WTC11 (cell line): ENCODE measurements at regions not wholly inside any gene's neighbourhood (a gene's known extent, or its start where the extent isn't known, plus 50 kb on each side); places are given as distances from the start of the nearest gene placed in this dataset.
"Not testable (repeated sequence)": the region's sequence is repeated elsewhere in the genome, so short reads cannot be mapped to it uniquely, and the experiment has no call there.

ENCODE experiments used
- ATAC-seq: fragments of 200-7000 bp; cut with Tn5 transposase; 2 replicates; pipeline ENCODE4 v1.10.0; 2021; ENCODE audit warnings: mild to moderate bottlenecking, moderate library complexity
- CTCF ChIA-PET: fragments of 300-600 bp; sonication (Branson Sonifier 250); formaldehyde crosslinking; loops from one replicate; lab custom pipeline; 2021; ENCODE audit warnings: antibody characterized with exemption; lab: Charles Lee
- POLR2A ChIA-PET: fragments of 350-600 bp; sonication (Branson Sonifier 250); formaldehyde crosslinking; loops from one replicate; lab custom pipeline; 2021; ENCODE audit warnings: antibody characterized with exemption; lab: Charles Lee
- DNase-seq: peaks from one replicate; pipeline ENCODE4 v3.0.0; 2021; ENCODE audit warnings: low spot score
- H3K27ac Mint-ChIP-seq: 2 replicates; pipeline ENCODE4 v1.8.0; 2021; ENCODE audit warnings: mixed read lengths
- H3K27me3 Mint-ChIP-seq: 2 replicates; pipeline ENCODE4 v1.8.0; 2021; ENCODE audit warnings: low read depth, mild to moderate bottlenecking, moderate library complexity, mixed read lengths
- H3K36me3 Mint-ChIP-seq: 2 replicates; pipeline ENCODE4 v1.8.0; 2021; ENCODE audit warnings: mixed read lengths
- H3K4me1 Mint-ChIP-seq: 2 replicates; pipeline ENCODE4 v1.8.0; 2022; ENCODE audit warnings: mixed read lengths
- H3K4me3 Mint-ChIP-seq: 2 replicates; pipeline ENCODE4 v1.8.0; 2021; ENCODE audit warnings: mild to moderate bottlenecking, moderate library complexity, mixed read lengths
- H3K9me3 Mint-ChIP-seq: 2 replicates; pipeline ENCODE4 v1.8.0; 2021; ENCODE audit warnings: mixed read lengths
- ARID4B ChIP-seq: sonication (generic); formaldehyde crosslinking; IDR thresholded peaks from 2 replicates; pipeline ENCODE4 v1.8.0; 2023; ENCODE audit warnings: missing genetic modification reagents, mild to moderate bottlenecking, borderline replicate concordance
- GABPB1 ChIP-seq: sonication (generic); formaldehyde crosslinking; IDR thresholded peaks from 2 replicates; pipeline ENCODE4 v1.8.1; 2023; ENCODE audit warnings: mild to moderate bottlenecking, missing genetic modification reagents
- HMGXB4 ChIP-seq: sonication (generic); formaldehyde crosslinking; IDR thresholded peaks from 2 replicates; pipeline ENCODE4 v1.8.1; 2023; ENCODE audit warnings: mild to moderate bottlenecking, moderate library complexity, missing genetic modification reagents
- JAZF1 ChIP-seq: fragments of 250-450 bp; sonication (Bioruptor Pico); IDR thresholded peaks from 2 replicates; pipeline ENCODE4 v1.9.0; 2021; ENCODE audit warnings: moderate library complexity, mild to moderate bottlenecking, inconsistent platforms
- MAX ChIP-seq: sonication (generic); formaldehyde crosslinking; IDR thresholded peaks from 2 replicates; pipeline ENCODE4 v1.8.0; 2022; ENCODE audit warnings: mild to moderate bottlenecking, missing genetic modification reagents
- MYBL2 ChIP-seq: sonication (generic); formaldehyde crosslinking; IDR thresholded peaks from 2 replicates; pipeline ENCODE4 v1.8.1; 2023; ENCODE audit warnings: mild to moderate bottlenecking, moderate library complexity, missing genetic modification reagents
- NFATC4 ChIP-seq: fragments of 250-450 bp; sonication (Bioruptor Pico); IDR thresholded peaks from 2 replicates; pipeline ENCODE4 v1.9.0; 2021; ENCODE audit warnings: mild to moderate bottlenecking
- SMAD4 ChIP-seq: sonication (generic); formaldehyde crosslinking; IDR thresholded peaks from 2 replicates; pipeline ENCODE4 v1.8.0; 2022; ENCODE audit warnings: mild to moderate bottlenecking, missing genetic modification reagents
- STAT6 ChIP-seq: sonication (generic); formaldehyde crosslinking; conservative IDR thresholded peaks from 2 replicates; pipeline ENCODE4 v1.8.1; 2023; ENCODE audit warnings: mild to moderate bottlenecking, low read depth, missing genetic modification reagents, moderate library complexity
- ZBTB21 ChIP-seq: sonication (generic); formaldehyde crosslinking; IDR thresholded peaks from 2 replicates; pipeline ENCODE4 v1.8.1; 2023; ENCODE audit warnings: mild to moderate bottlenecking, missing genetic modification reagents, borderline replicate concordance
- ZNF121 ChIP-seq: sonication (generic); formaldehyde crosslinking; IDR thresholded peaks from 2 replicates; pipeline ENCODE4 v1.8.0; 2023; ENCODE audit warnings: missing genetic modification reagents
- ZNF317 ChIP-seq: sonication (generic); formaldehyde crosslinking; IDR thresholded peaks from 2 replicates; pipeline ENCODE4 v1.8.1; 2023; ENCODE audit warnings: low read depth, mild to moderate bottlenecking, moderate library complexity, missing genetic modification reagents, borderline replicate concordance
- ZNF416 ChIP-seq: fragments of 250-450 bp; sonication (Bioruptor Pico); IDR thresholded peaks from 2 replicates; pipeline ENCODE4 v1.9.0; 2021; ENCODE audit warnings: mild to moderate bottlenecking, inconsistent platforms
- ZNF512 ChIP-seq: sonication (generic); formaldehyde crosslinking; IDR thresholded peaks from 2 replicates; pipeline ENCODE4 v1.8.1; 2022; ENCODE audit warnings: missing genetic modification reagents, borderline replicate concordance
- TF ChIP-seq, protein P1 (sequence below): sonication (generic); formaldehyde crosslinking; conservative IDR thresholded peaks from 2 replicates; pipeline ENCODE4 v1.8.1; 2022; ENCODE audit warnings: mild to moderate bottlenecking, missing genetic modification reagents

- Mint-ChIP-seq H3K4me3 (no peak overlapping the region), H3K36me3 (no peaks in the 10 kb centered on the region)
- CTCF ChIA-PET, result no interaction called here
Measured at GRCh38 chr2:226463154-226463553, 336.5 kb downstream of the IRS1 start.

DNA sequence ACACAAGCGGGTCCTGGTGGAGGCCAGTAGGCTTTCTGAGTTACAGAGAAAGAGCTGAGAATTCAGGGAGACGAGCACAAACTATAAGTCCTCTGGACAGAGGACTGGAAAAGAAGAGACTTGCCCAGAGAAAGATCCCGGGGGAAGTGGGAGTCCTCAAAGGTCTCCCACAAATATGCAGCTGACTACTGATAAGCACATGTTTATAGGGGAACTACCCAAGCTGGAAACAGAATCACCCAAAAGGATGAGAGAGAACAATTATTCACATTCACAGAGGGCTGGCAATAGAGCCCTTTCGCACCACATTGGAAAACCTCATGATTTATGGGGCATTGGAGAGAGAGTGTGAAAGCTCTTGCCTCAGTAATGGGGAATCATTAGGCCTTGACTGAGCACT lies 337.6 kb downstream of the IRS1 start:
- TF ChIP-seq ZNF121 (CRISPR knock-in tag), result no peak
- TF ChIP-seq, protein P1, sequence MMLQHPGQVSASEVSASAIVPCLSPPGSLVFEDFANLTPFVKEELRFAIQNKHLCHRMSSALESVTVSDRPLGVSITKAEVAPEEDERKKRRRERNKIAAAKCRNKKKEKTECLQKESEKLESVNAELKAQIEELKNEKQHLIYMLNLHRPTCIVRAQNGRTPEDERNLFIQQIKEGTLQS, result no peak
- no peak for TF ChIP-seq NFATC4 (CRISPR knock-in tag)
- no peak for TF ChIP-seq MAX (CRISPR knock-in tag)
- ATAC-seq (no peak), DNase-seq (no peak)
- Mint-ChIP-seq H3K9me3 (peaks cover 12% of the 10 kb centered on the region), H3K36me3 (no peaks in the 10 kb centered on the region), H3K27ac (no peak overlapping the region), H3K4me3 (no peak overlapping the region), H3K4me1 (no peaks in the 10 kb centered on the region), H3K27me3 (no peaks in the 10 kb centered on the region)
- ChIA-PET POLR2A (no interaction called here), CTCF (no interaction called here)

More at GRCh38 chr2:226463154-226463553, 336.5 kb downstream of the IRS1 start:
- peaks cover 6% of the 10 kb centered on the region; the same call in 1 of the 2 replicates for H3K9me3 Mint-ChIP-seq
- POLR2A ChIA-PET, result no interaction called here
- no peaks in the 10 kb centered on the region for H3K4me1 Mint-ChIP-seq
- no peak for ATAC-seq
- no peak overlapping the region for H3K27ac Mint-ChIP-seq
- DNase-seq, result no peak
- no peaks in the 10 kb centered on the region for H3K27me3 Mint-ChIP-seq
- TF ChIP-seq ZBTB21 (CRISPR knock-in tag), result no peak
- TF ChIP-seq, all 79 proteins: peak for 0

DNA sequence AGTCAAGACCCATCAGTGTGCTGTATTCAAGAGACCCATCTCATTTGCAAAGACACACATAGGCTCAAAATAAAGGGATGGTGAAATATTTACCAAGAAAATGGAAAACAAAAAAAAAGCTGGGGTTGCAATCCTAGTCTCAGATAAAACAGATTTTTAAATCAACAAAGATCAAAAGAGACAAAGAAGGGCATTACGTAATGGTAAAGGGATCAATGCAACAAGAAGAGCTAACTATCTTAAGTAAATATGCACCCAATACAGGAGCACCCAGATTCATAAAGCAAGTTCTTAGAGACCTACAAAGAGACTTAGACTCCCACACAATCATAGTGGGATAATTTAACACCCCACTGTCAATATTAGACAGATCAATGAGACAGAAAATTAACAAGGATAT lies 343.5 kb downstream of the IRS1 start:
- DNase-seq, CTCF ChIA-PET, ATAC-seq, H3K27ac Mint-ChIP-seq, H3K27me3 Mint-ChIP-seq, POLR2A ChIA-PET, H3K4me1 Mint-ChIP-seq, H3K4me3 Mint-ChIP-seq: not testable (repeated sequence)
- H3K9me3 Mint-ChIP-seq, result peaks cover 46% of the 10 kb centered on the region
- peak; percentile 50; the same call in 1 of the 2 replicates for TF ChIP-seq GABPB1
- H3K36me3 Mint-ChIP-seq, result peaks cover 27% of the 10 kb centered on the region

GRCh38 chr2:226452768-226453167 lies 346.9 kb downstream of the IRS1 start:
- no peaks in the 10 kb centered on the region for H3K27me3 Mint-ChIP-seq
- no peak for ATAC-seq
- H3K4me3 Mint-ChIP-seq, result no peak overlapping the region
- TF ChIP-seq ZNF512 (CRISPR knock-in tag) (no peak), ZNF121 (CRISPR knock-in tag) (no peak), ZNF317 (peak; percentile 65; the same call in 1 of the 2 replicates), HMGXB4 (no peak), ZBTB21 (CRISPR knock-in tag) (no peak), MYBL2 (CRISPR knock-in tag) (no peak), JAZF1 (CRISPR knock-in tag) (no peak)
- peaks cover 46% of the 10 kb centered on the region for H3K9me3 Mint-ChIP-seq
- peaks cover 27% of the 10 kb centered on the region for H3K36me3 Mint-ChIP-seq
- H3K4me1 Mint-ChIP-seq, result peaks cover 4% of the 10 kb centered on the region
- no peak for DNase-seq
- CTCF ChIA-PET, result no interaction called here
- H3K27ac Mint-ChIP-seq, result no peak overlapping the region
- POLR2A ChIA-PET, result no interaction called here

DNA sequence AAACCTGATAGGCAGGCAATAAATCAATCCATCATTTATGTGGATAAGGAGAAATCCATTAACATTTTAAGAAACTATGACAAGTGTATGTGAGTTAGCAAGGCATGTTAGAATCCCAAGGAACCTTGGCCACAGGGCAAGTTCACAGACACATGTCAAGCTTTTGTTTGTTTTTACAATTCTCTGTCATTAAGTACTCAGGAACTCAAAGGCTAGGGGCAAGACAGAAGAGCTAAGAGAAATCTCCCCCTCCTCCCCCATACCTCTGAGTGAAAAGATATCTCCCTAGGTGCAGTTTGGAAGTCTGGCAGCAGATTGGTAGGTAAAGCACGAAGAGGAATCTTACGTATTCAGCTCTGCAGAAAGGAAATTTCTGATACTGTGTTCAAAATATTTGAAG lies 348.1 kb downstream of the IRS1 start:
- Mint-ChIP-seq H3K27ac (no peak overlapping the region), H3K4me1 (peaks cover 4% of the 10 kb centered on the region), H3K4me3 (no peak overlapping the region), H3K36me3 (peaks cover 23% of the 10 kb centered on the region), H3K27me3 (no peaks in the 10 kb centered on the region), H3K9me3 (peaks cover 36% of the 10 kb centered on the region)
- ChIA-PET CTCF (no interaction called here), POLR2A (no interaction called here)
- DNase-seq, result no peak
- peak; percentile 78 for ATAC-seq
- TF ChIP-seq STAT6 (CRISPR knock-in tag) (no peak), ZNF416 (CRISPR knock-in tag) (no peak), ARID4B (CRISPR knock-in tag) (no peak), SMAD4 (CRISPR knock-in tag) (no peak), ZNF317 (no peak)
